ENCODE measurements at regions not wholly inside any gene's neighbourhood (a gene's known extent, or its start where the extent isn't known, plus 50 kb on each side); places are given as distances from the start of the nearest gene placed in this dataset.

DNA sequence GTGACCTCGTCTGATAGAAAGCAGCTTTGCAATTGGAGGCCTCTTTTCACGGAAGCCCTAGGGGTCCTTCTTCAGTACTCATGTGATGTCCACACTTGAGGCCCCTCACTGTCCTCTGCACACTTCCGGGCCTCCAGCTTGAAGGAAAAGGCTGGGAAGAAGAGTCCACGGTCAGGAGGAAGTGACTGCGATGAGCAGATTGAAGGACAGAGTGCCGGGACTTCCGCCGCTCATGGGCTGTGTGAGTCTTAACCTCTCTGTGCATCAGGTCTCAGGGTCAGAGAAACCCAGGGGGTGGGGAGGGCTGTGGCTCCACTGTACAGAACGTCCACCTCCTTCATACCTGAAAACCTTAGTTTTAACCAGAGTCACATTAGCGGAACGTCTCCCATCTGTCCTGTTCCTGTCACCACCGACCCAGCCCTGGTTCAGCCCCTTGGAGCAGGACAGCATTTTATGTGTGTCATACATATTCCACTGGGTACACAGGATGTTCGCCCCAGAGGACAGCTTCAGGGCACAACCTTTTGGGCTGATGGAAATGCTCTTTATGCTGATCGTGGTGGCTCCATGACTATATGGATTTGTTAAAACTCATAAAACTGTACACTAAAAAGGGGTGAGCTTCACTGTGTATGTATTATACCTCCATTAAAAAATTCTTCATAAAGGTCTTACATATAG, 51.0 kb upstream of the SORCS2 start:
- TF ChIP-seq ZNF350 (tag by site-specific recombination; IDR thresholded peaks at IDR 0.05), result no peak
- no peak for TF ChIP-seq ZSCAN30 (tag by site-specific recombination; IDR thresholded peaks at IDR 0.05)
- no peak for TF ChIP-seq CTCF (tag by site-specific recombination; IDR thresholded peaks at IDR 0.05)
- TF ChIP-seq HOXA7 (CRISPR knock-in tag; IDR thresholded peaks at IDR 0.05; ENCODE audit: borderline replicate concordance), result no peak
- no peak for TF ChIP-seq MEIS1 (CRISPR knock-in tag; IDR thresholded peaks at IDR 0.05; ENCODE audit: borderline replicate concordance)
- TF ChIP-seq ZEB2 (tag by site-specific recombination; IDR thresholded peaks at IDR 0.05), result no peak
